NT2/D1 (cell line): ENCODE measurements at regions not wholly inside any gene's neighbourhood (a gene's known extent, or its start where the extent isn't known, plus 50 kb on each side); places are given as distances from the start of the nearest gene placed in this dataset.

ENCODE experiments used
- SUZ12 ChIP-seq: IDR thresholded peaks from 2 replicates; pipeline ENCODE4 v1.6.1; 2011; ENCODE audit not compliant: insufficient read length, insufficient read depth; ENCODE audit errors: extremely low read depth
- ZNF274 ChIP-seq: IDR thresholded peaks from 2 replicates; pipeline ENCODE4 v1.6.1; 2011; ENCODE audit warnings: mild to moderate bottlenecking, low read depth, low read length

- TF ChIP-seq ZNF274: no peak
- TF ChIP-seq SUZ12: no peak
Observed at GRCh38 chr17:73758245-73758644, 114.0 kb upstream of the SDK2 start.
